ENCODE measurements at regions not wholly inside any gene's neighbourhood (a gene's known extent, or its start where the extent isn't known, plus 50 kb on each side); places are given as distances from the start of the nearest gene placed in this dataset.

DNA sequence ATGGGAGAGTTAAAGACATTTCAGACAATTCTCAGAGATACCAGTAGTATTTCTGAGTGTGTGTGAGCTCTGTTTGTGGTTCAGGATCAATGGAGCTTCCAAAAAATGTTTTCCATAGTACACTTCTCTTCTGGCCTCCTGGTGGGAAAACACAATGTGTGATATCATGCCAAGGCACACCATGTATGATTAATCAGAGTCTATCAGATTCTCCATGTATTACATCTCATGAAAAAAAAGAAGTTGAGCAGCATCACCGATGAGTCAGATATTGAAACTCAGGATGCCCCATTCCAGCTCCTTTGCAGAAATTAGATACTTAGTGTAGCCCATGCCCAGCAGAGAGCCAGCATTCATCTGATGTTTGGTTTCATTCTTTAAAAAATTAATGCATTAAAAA, 620.3 kb upstream of the POU3F3 start:
- H3K4me3 ChIP-seq (replicated peaks; ENCODE audit: insufficient read depth, low read length) = no peak overlapping the region
- no peak overlapping the region for H3K27ac ChIP-seq (replicated peaks)
- DNase-seq (ENCODE audit: low read depth in 1 of 2, low spot score in 1 of 2) = no peak
- no peaks in the 10 kb centered on the region for H3K27me3 ChIP-seq (ENCODE audit: insufficient read depth, poor library complexity, severe bottlenecking)
- TF ChIP-seq POLR2AphosphoS5 (IDR thresholded peaks at IDR 0.05; ENCODE audit: low read depth) (no peak), SPI1 (IDR thresholded peaks at IDR 0.05; ENCODE audit: borderline replicate concordance, low read depth) (no peak), GABPA (IDR thresholded peaks at IDR 0.05; ENCODE audit: low read depth) (no peak)

DNA sequence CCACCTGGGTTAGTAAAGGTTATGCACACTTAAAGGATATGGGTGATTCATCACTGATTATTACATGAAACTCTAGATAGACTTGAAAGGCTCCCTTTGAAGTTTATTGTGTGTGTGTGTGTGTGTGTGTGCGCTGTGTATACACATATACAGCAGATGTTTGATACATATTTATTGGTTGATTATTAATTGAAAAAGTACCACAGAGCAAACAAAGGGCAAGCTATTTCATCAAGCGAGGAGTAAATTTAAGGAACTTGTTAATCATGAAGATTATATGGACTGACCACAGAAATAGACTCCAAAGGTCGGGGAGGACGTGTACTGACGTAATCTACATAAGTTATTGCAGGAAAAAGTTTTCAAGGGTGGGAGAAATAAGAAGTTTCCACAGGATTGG, 617.4 kb upstream of the POU3F3 start:
- H3K27ac ChIP-seq (replicated peaks) = no peak overlapping the region
- H3K27me3 ChIP-seq (ENCODE audit: insufficient read depth, poor library complexity, severe bottlenecking) = no peaks in the 10 kb centered on the region
- TF ChIP-seq, protein P1, sequence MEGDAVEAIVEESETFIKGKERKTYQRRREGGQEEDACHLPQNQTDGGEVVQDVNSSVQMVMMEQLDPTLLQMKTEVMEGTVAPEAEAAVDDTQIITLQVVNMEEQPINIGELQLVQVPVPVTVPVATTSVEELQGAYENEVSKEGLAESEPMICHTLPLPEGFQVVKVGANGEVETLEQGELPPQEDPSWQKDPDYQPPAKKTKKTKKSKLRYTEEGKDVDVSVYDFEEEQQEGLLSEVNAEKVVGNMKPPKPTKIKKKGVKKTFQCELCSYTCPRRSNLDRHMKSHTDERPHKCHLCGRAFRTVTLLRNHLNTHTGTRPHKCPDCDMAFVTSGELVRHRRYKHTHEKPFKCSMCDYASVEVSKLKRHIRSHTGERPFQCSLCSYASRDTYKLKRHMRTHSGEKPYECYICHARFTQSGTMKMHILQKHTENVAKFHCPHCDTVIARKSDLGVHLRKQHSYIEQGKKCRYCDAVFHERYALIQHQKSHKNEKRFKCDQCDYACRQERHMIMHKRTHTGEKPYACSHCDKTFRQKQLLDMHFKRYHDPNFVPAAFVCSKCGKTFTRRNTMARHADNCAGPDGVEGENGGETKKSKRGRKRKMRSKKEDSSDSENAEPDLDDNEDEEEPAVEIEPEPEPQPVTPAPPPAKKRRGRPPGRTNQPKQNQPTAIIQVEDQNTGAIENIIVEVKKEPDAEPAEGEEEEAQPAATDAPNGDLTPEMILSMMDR (IDR thresholded peaks at IDR 0.05; ENCODE audit: insufficient read depth, low read length) = no peak
- TF ChIP-seq POLR2AphosphoS5 (IDR thresholded peaks at IDR 0.05; ENCODE audit: low read depth) = no peak
- TF ChIP-seq GABPA (IDR thresholded peaks at IDR 0.05; ENCODE audit: low read depth) = no peak
- TF ChIP-seq, protein P2, sequence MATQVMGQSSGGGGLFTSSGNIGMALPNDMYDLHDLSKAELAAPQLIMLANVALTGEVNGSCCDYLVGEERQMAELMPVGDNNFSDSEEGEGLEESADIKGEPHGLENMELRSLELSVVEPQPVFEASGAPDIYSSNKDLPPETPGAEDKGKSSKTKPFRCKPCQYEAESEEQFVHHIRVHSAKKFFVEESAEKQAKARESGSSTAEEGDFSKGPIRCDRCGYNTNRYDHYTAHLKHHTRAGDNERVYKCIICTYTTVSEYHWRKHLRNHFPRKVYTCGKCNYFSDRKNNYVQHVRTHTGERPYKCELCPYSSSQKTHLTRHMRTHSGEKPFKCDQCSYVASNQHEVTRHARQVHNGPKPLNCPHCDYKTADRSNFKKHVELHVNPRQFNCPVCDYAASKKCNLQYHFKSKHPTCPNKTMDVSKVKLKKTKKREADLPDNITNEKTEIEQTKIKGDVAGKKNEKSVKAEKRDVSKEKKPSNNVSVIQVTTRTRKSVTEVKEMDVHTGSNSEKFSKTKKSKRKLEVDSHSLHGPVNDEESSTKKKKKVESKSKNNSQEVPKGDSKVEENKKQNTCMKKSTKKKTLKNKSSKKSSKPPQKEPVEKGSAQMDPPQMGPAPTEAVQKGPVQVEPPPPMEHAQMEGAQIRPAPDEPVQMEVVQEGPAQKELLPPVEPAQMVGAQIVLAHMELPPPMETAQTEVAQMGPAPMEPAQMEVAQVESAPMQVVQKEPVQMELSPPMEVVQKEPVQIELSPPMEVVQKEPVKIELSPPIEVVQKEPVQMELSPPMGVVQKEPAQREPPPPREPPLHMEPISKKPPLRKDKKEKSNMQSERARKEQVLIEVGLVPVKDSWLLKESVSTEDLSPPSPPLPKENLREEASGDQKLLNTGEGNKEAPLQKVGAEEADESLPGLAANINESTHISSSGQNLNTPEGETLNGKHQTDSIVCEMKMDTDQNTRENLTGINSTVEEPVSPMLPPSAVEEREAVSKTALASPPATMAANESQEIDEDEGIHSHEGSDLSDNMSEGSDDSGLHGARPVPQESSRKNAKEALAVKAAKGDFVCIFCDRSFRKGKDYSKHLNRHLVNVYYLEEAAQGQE (IDR thresholded peaks at IDR 0.05; ENCODE audit: insufficient replicate concordance, low read depth) = no peak
- TF ChIP-seq SPI1 (IDR thresholded peaks at IDR 0.05; ENCODE audit: borderline replicate concordance, low read depth) = no peak
- no peak overlapping the region for H3K4me3 ChIP-seq (replicated peaks; ENCODE audit: insufficient read depth, low read length)
- no peak for DNase-seq (ENCODE audit: low read depth in 1 of 2, low spot score in 1 of 2)

DNA sequence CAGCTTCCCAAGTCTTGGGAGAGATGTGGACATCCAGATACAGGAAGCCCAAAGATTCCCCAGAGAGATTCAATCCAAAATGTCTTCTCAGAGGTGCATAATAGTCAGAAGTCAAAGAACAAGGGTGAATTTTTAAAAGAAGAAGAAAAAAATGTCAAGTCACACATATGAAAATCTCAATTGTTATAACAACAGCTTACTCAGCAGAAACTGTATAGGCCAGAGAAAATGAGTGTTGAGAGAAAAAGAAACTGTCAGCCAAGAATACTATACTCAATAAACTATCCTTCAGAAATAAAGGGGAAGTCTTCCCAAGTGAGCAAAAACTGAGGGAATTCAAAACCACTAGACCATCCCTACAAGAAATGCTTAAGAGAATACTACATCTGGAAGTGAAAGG, 612.9 kb upstream of the POU3F3 start:
- Histone ChIP-seq H3K4me3 (replicated peaks; ENCODE audit: insufficient read depth, low read length) (no peak overlapping the region), H3K27me3 (ENCODE audit: insufficient read depth, poor library complexity, severe bottlenecking) (no peaks in the 10 kb centered on the region), H3K27ac (replicated peaks) (no peak overlapping the region)
- no peak for TF ChIP-seq GABPA (IDR thresholded peaks at IDR 0.05; ENCODE audit: low read depth)
- no peak for TF ChIP-seq SPI1 (IDR thresholded peaks at IDR 0.05; ENCODE audit: borderline replicate concordance, low read depth)
- TF ChIP-seq POLR2AphosphoS5 (IDR thresholded peaks at IDR 0.05; ENCODE audit: low read depth) = no peak
- TF ChIP-seq, protein P1 (IDR thresholded peaks at IDR 0.05; ENCODE audit: insufficient read depth, low read length) = no peak
- TF ChIP-seq, protein P2 (IDR thresholded peaks at IDR 0.05; ENCODE audit: insufficient replicate concordance, low read depth) = no peak
- DNase-seq (ENCODE audit: low read depth in 1 of 2, low spot score in 1 of 2) = no peak

DNA sequence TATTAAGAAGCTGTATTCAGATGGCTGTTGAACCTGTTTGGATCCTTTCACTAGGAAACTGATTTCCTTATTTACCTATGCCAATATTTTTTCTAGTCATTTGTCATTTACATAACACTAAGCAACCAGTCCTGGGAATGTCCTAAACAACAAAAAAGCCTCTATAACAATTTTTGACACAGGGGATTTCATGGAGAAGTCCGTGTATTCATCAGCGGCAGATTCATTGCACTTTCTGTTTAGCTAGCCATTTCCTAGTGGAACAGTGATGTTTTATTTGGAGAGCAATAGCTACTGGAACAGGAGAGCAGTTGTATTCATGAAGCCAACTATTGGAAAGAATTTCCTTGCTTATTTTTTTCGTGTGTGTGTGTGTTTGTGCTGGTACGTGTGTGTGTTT, 604.3 kb upstream of the POU3F3 start:
- no peak for DNase-seq (ENCODE audit: low read depth in 1 of 2, low spot score in 1 of 2)
- H3K27me3 ChIP-seq (ENCODE audit: insufficient read depth, poor library complexity, severe bottlenecking) = no peaks in the 10 kb centered on the region
- H3K4me3 ChIP-seq (replicated peaks; ENCODE audit: insufficient read depth, low read length) = no peak overlapping the region
- no peak overlapping the region for H3K27ac ChIP-seq (replicated peaks)
- TF ChIP-seq, protein P1 (IDR thresholded peaks at IDR 0.05; ENCODE audit: insufficient read depth, low read length) = no peak
- TF ChIP-seq SPI1 (IDR thresholded peaks at IDR 0.05; ENCODE audit: borderline replicate concordance, low read depth) (no peak), GABPA (IDR thresholded peaks at IDR 0.05; ENCODE audit: low read depth) (no peak), POLR2AphosphoS5 (IDR thresholded peaks at IDR 0.05; ENCODE audit: low read depth) (no peak)
- TF ChIP-seq, protein P2 (IDR thresholded peaks at IDR 0.05; ENCODE audit: insufficient replicate concordance, low read depth) = no peak

All from HL-60 (cell line).